K562 (cell line): ENCODE measurements at regions not wholly inside any gene's neighbourhood (a gene's known extent, or its start where the extent isn't known, plus 50 kb on each side); places are given as distances from the start of the nearest gene placed in this dataset.

Source experiments
- ATAC-seq: fragments of 200-7000 bp; cut with Tn5 transposase; 3 replicates; pipeline ENCODE4 v1.9.1; 2020; ENCODE audit warnings: moderate library complexity
- BruUV-seq: library from RNA; stranded (reverse); fragments of 400-500 nt; replicated peaks from 2 replicates; lab custom pipeline; 2021; lab: Mats Ljungman, UMichigan
- CTCF ChIA-PET: fragments of 300-600 bp; formaldehyde crosslinking; extraction: SDS; loops from one replicate; lab custom pipeline; 2021; ENCODE audit warnings: low intra/inter-chr PET ratio; lab: Yijun Ruan, JAX
- POLR2A ChIA-PET: fragments of 300-600, 350-650 bp; sonication (Branson Sonifier 250); formaldehyde crosslinking; extraction: SDS; loops from one replicate; lab custom pipeline; 2021; ENCODE audit warnings: antibody characterized with exemption, inconsistent platforms; lab: Yijun Ruan, JAX
- DNase-seq, 4 experiments: peaks; one replicate each; pipeline versions ENCODE4 v3.0.0 to v3.0.0-alpha.2; 2011 to 2018; ENCODE audit warnings: low spot score in 3 of 4, mixed read lengths in 3 of 4; ENCODE audit errors: extremely low read depth in 1 of 4
- FAIRE-seq: peaks from 2 replicates; lab custom pipeline; 2011; peaks lifted over from hg19 to GRCh38; lab: Jason Lieb, UNC
- H2AFZ ChIP-seq: 2 replicates; pipeline ENCODE4 v1.6.0; 2011; ENCODE audit warnings: low read depth, low read length, control low read depth, inconsistent platforms
- H3K27ac ChIP-seq: fragments of 200-600 bp; 3 replicates; pipeline ENCODE4 v1.8.0; 2011; ENCODE audit warnings: low read depth, mild to moderate bottlenecking, control low read depth, inconsistent platforms, low read length, moderate library complexity, mixed read lengths; ENCODE audit errors: extremely low read depth
- H3K27me3 ChIP-seq, 2 experiments: fragments of 300-600 bp in 1 of 2; 2 replicates in 1 of 2; 3 replicates in 1 of 2; pipeline versions ENCODE4 v1.6.0 to v1.8.0; 2011; ENCODE audit warnings: inconsistent platforms in 2 of 2, low read length in 2 of 2, mild to moderate bottlenecking in 1 of 2, mixed read lengths in 1 of 2, moderate library complexity in 1 of 2; ENCODE audit not compliant: control insufficient read depth in 2 of 2, insufficient read depth in 2 of 2
- H3K36me3 ChIP-seq: fragments of 300-600 bp; 3 replicates; pipeline ENCODE4 v1.8.0; 2011; ENCODE audit warnings: mild to moderate bottlenecking, low read length, inconsistent platforms; ENCODE audit not compliant: control insufficient read depth, insufficient read depth
- H3K4me1 ChIP-seq, 2 experiments: fragments of 200-600 bp in 1 of 2; replicated peaks in 1 of 2; 2 replicates in 1 of 2; 3 replicates in 1 of 2; pipeline versions ENCODE4 v1.5.1 to v1.8.0; 2011; ENCODE audit warnings: inconsistent platforms in 2 of 2, low read length in 2 of 2, mild to moderate bottlenecking in 1 of 2, mixed read lengths in 1 of 2, moderate library complexity in 1 of 2; ENCODE audit not compliant: control insufficient read depth in 2 of 2, insufficient read depth in 2 of 2
- H3K4me2 ChIP-seq: 2 replicates; pipeline ENCODE4 v1.6.1; 2011; ENCODE audit warnings: low read length, control low read depth, inconsistent platforms, mixed read lengths; ENCODE audit not compliant: insufficient read depth
- H3K4me3 ChIP-seq: fragments of 200-600 bp; sonication (generic), shearing (Covaris generic); 2 replicates; pipeline ENCODE4 v1.5.1; 2016; ENCODE audit warnings: control low read depth, inconsistent platforms
- H3K79me2 ChIP-seq: fragments of 200-600 bp; 3 replicates; pipeline ENCODE4 v1.8.0; 2011; ENCODE audit warnings: low read length, inconsistent platforms; ENCODE audit not compliant: control insufficient read depth, insufficient read depth
- H3K9ac ChIP-seq, 2 experiments: 2 replicates each; pipeline versions ENCODE4 v1.6.0 to v1.6.1; 2011; ENCODE audit warnings: low read depth in 2 of 2, low read length in 2 of 2, control low read depth in 1 of 2, inconsistent platforms in 1 of 2, mild to moderate bottlenecking in 1 of 2, mixed read lengths in 1 of 2; ENCODE audit not compliant: insufficient read depth in 1 of 2
- H3K9me1 ChIP-seq: one replicate; pipeline ENCODE4 v1.6.0; 2011; ENCODE audit warnings: inconsistent platforms, mild to moderate bottlenecking, low read length, moderate library complexity; ENCODE audit not compliant: control insufficient read depth, insufficient read depth
- H3K9me3 ChIP-seq: replicated peaks from 2 replicates; pipeline ENCODE4 v1.5.1; 2011; ENCODE audit warnings: low read depth, low read length, inconsistent platforms; ENCODE audit not compliant: control insufficient read depth, insufficient read depth
- H4K20me1 ChIP-seq: replicated peaks from 2 replicates; pipeline ENCODE4 v1.6.1; 2011; ENCODE audit warnings: low read length, inconsistent platforms, mixed read lengths; ENCODE audit not compliant: control insufficient read depth, insufficient read depth
- CBX8 ChIP-seq: fragments of 200-600 bp; sonication (generic); IDR thresholded peaks from 2 replicates; pipeline ENCODE4 v1.6.1; 2012; ENCODE audit warnings: borderline replicate concordance, mixed run types, low read depth, mild to moderate bottlenecking, moderate library complexity, mixed read lengths, low read length, control low read depth, inconsistent platforms; ENCODE audit not compliant: poor library complexity, severe bottlenecking; ENCODE audit errors: extremely low read depth
- FOSL1 ChIP-seq: fragments of 200-800 bp; sonication (Bioruptor generic); conservative IDR thresholded peaks from 2 replicates; pipeline ENCODE4 v1.6.1; 2016; ENCODE audit warnings: missing genetic modification characterization, missing compliant biosample characterization
- ILF3 ChIP-seq: fragments of 450-650 bp; IDR thresholded peaks from 2 replicates; pipeline ENCODE4 v1.6.1; 2018; ENCODE audit warnings: antibody characterized with exemption, mild to moderate bottlenecking, moderate library complexity, borderline replicate concordance
- NCOA6 ChIP-seq: fragments of 450-650 bp; IDR thresholded peaks from 2 replicates; pipeline ENCODE4 v1.6.1; 2017; ENCODE audit warnings: mild to moderate bottlenecking
- TCF7 ChIP-seq: sonication (generic); IDR thresholded peaks from 2 replicates; pipeline ENCODE4 v1.6.1; 2016; ENCODE audit warnings: antibody characterized with exemption, borderline replicate concordance
- TOE1 ChIP-seq, 2 experiments: fragments of 450-650 bp in 1 of 2; sonication (generic) in 1 of 2; formaldehyde crosslinking in 1 of 2; IDR thresholded peaks; 2 replicates each; pipeline versions ENCODE4 v1.7.1 to v1.8.0; 2016 to 2022; ENCODE audit warnings: borderline replicate concordance in 2 of 2, mild to moderate bottlenecking in 2 of 2, antibody characterized with exemption in 1 of 2, inconsistent platforms in 1 of 2, low read depth in 1 of 2, missing genetic modification reagents in 1 of 2, moderate library complexity in 1 of 2
- ZNF766 ChIP-seq: fragments of 200-800 bp; sonication (Bioruptor generic); conservative IDR thresholded peaks from 2 replicates; pipeline ENCODE4 v1.6.1; 2016; ENCODE audit warnings: missing genetic modification characterization, missing compliant biosample characterization
- WGBS: fragments of 100-300 bp; shearing (Covaris generic); methylation state at CpG from one replicate; pipeline ENCODE4 v1.1.6; 2016; ENCODE audit warnings: low coverage, mixed read lengths; ENCODE audit not compliant: insufficient coverage; ENCODE audit errors: missing lambda C conversion rate; 5-methylcytosine and 5-hydroxymethylcytosine counted together
- in situ Hi-C: fragments of 300-500 bp; cut with MboI; formaldehyde crosslinking; loops from 4 replicates; pipeline ENCODE4 v1.15.0; 2018; ENCODE audit warnings: inconsistent platforms, mixed read lengths
- intact Hi-C: fragments of 100-400 bp; cut with micrococcal nuclease; formaldehyde crosslinking; loops from 2 replicates; pipeline ENCODE4 v1.14.2; 2022
- TF ChIP-seq, protein P1 (sequence below): fragments of 450-650 bp; IDR thresholded peaks from 2 replicates; pipeline ENCODE4 v1.7.0; 2016; ENCODE audit warnings: borderline replicate concordance
- TF ChIP-seq, protein P2 (sequence below), 2 experiments: fragments of 250-450 bp in 1 of 2; fragments of 450-650 bp in 1 of 2; sonication (Bioruptor Pico) in 1 of 2; IDR thresholded peaks; 2 replicates each; pipeline versions ENCODE4 v1.6.1 to v1.8.0; 2016 to 2021; ENCODE audit warnings: mild to moderate bottlenecking in 2 of 2, moderate library complexity in 2 of 2, missing compliant biosample characterization in 1 of 2, missing genetic modification characterization in 1 of 2

DNA sequence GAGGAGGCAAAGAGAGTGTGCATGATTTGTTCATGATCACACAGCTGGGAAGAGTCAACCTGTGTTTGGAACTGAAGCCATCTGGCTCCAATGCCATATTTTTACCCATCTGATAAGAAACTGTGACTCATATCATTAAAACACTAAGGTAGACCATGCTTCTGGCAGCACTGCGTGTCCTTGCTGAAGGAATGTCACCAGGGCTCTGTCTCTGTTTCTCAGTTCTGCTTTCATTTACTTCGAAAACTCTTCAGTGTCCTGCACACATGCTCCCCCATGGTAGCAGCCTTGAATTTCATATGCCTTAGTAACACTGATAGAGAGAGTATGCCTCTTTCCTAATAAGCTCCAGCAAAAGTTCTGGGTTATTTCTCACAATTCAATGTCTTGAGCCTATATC, 830.4 kb downstream of the DCDC2C start (continued):
- TF ChIP-seq, protein P1, sequence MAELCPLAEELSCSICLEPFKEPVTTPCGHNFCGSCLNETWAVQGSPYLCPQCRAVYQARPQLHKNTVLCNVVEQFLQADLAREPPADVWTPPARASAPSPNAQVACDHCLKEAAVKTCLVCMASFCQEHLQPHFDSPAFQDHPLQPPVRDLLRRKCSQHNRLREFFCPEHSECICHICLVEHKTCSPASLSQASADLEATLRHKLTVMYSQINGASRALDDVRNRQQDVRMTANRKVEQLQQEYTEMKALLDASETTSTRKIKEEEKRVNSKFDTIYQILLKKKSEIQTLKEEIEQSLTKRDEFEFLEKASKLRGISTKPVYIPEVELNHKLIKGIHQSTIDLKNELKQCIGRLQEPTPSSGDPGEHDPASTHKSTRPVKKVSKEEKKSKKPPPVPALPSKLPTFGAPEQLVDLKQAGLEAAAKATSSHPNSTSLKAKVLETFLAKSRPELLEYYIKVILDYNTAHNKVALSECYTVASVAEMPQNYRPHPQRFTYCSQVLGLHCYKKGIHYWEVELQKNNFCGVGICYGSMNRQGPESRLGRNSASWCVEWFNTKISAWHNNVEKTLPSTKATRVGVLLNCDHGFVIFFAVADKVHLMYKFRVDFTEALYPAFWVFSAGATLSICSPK = no peak
- no peak for TF ChIP-seq NCOA6
- TF ChIP-seq, protein P2, sequence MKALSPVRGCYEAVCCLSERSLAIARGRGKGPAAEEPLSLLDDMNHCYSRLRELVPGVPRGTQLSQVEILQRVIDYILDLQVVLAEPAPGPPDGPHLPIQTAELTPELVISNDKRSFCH (CRISPR knock-in tag; IDR thresholded peaks at IDR 0.05) = no peak
- TF ChIP-seq, protein P2 (tag; IDR thresholded peaks at IDR 0.05) = no peak
- TF ChIP-seq, all 486 proteins: peak for 0

DNA sequence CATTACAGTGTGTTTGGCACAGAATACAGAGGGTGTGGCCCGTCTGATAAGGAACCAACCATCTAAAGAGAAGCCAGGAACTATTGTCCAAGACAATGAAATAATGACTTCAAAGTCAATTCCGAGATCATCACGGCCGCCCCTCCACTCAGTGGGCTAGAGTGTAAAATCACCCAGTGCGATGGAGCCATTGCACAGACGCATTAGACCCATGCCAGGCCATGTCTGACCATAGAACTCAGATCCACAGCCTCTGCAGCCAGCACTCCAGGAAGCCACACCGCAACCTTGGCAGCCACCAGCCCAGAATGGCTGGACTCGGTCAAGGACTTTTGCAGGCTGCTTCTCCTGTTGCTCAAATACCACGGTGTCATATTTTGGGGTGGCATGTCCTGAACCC, 835.7 kb downstream of the DCDC2C start:
- ATAC-seq = no peak
- BruUV-seq = no TSS peak
- intact Hi-C loops (no loop called here), in situ Hi-C loops (no loop called here)
- H3K36me3 ChIP-seq = no peaks in the 10 kb centered on the region
- H3K27ac ChIP-seq = no peak overlapping the region
- TF ChIP-seq FOSL1 (tag) = no peak
- no peak for TF ChIP-seq CBX8
- no peak for TF ChIP-seq TOE1 (IDR thresholded peaks at IDR 0.05; ENCODE audit: borderline replicate concordance)
- no peak for TF ChIP-seq TOE1 (CRISPR knock-in tag; IDR thresholded peaks at IDR 0.05; ENCODE audit: borderline replicate concordance, low read depth)
- no peak for TF ChIP-seq ZNF766 (CRISPR knock-in tag)
- no peak for TF ChIP-seq ILF3
- TF ChIP-seq TCF7 = no peak
- H3K9me3 ChIP-seq = peaks cover 2% of the 10 kb centered on the region; the same call in 1 of the 2 replicates
- WGBS = 2% methylated on average over 9 of the region's 9 CpGs
- no peaks in the 10 kb centered on the region for H3K27me3 ChIP-seq
- no peaks in the 10 kb centered on the region for H3K9me1 ChIP-seq
- DNase-seq = no peak
- H2AFZ ChIP-seq = no peak overlapping the region
- H3K9ac ChIP-seq = no peak overlapping the region
- no peaks in the 10 kb centered on the region for H3K4me1 ChIP-seq
- no peak overlapping the region for H3K4me2 ChIP-seq
- FAIRE-seq = no peak
- ChIA-PET POLR2A (no interaction called here), CTCF (no interaction called here)
- H3K4me3 ChIP-seq = no peak overlapping the region
- no peaks in the 10 kb centered on the region for H4K20me1 ChIP-seq
- H3K79me2 ChIP-seq = no peaks in the 10 kb centered on the region
